K562 (cell line): ENCODE measurements at regions not wholly inside any gene's neighbourhood (a gene's known extent, or its start where the extent isn't known, plus 50 kb on each side); places are given as distances from the start of the nearest gene placed in this dataset.

ENCODE experiments used
- ATF3 ChIP-seq, 2 experiments: fragments of 450-650 bp in 1 of 2; sonication (generic) in 1 of 2; formaldehyde crosslinking in 1 of 2; IDR thresholded peaks in 1 of 2; conservative IDR thresholded peaks in 1 of 2; 2 replicates each; pipeline versions ENCODE4 v1.6.1 to v1.8.1; 2016 to 2023; ENCODE audit warnings: mild to moderate bottlenecking in 2 of 2, moderate library complexity in 2 of 2, inconsistent platforms in 1 of 2, missing genetic modification reagents in 1 of 2
- CREB3L1 ChIP-seq: fragments of 450-650 bp; IDR thresholded peaks from 2 replicates; pipeline ENCODE4 v1.6.1; 2014; ENCODE audit warnings: low read depth, mild to moderate bottlenecking, moderate library complexity, borderline replicate concordance
- CXXC5 ChIP-seq: fragments of 250-450 bp; sonication (Bioruptor Pico); IDR thresholded peaks from 2 replicates; pipeline ENCODE4 v1.8.0; 2022; ENCODE audit warnings: inconsistent platforms, mild to moderate bottlenecking, moderate library complexity
- KLF13 ChIP-seq: fragments of 450-650 bp; IDR thresholded peaks from 2 replicates; pipeline ENCODE4 v1.6.1; 2016; ENCODE audit warnings: missing genetic modification characterization, low read depth, mild to moderate bottlenecking, missing compliant biosample characterization, moderate library complexity, borderline replicate concordance
- MCM7 ChIP-seq, 2 experiments: fragments of 450-650 bp; IDR thresholded peaks; 2 replicates each; pipeline ENCODE4 v1.6.1; 2016 to 2018
- MNT ChIP-seq, 2 experiments: fragments of 450-650 bp; conservative IDR thresholded peaks; 2 replicates each; pipeline ENCODE4 v1.6.1; 2017; ENCODE audit warnings: mild to moderate bottlenecking in 2 of 2, moderate library complexity in 2 of 2
- PATZ1 ChIP-seq: fragments of 250-450 bp; sonication (Bioruptor Pico); IDR thresholded peaks from 2 replicates; pipeline ENCODE4 v1.5.0; 2020; ENCODE audit warnings: mild to moderate bottlenecking, borderline replicate concordance
- PHF8 ChIP-seq: fragments of 200-600 bp; sonication (generic); IDR thresholded peaks from 2 replicates; pipeline ENCODE4 v1.6.1; 2012; ENCODE audit warnings: mixed run types, mild to moderate bottlenecking, inconsistent platforms, low read length, moderate library complexity, borderline replicate concordance
- RFX1 ChIP-seq: fragments of 450-650 bp; IDR thresholded peaks from 2 replicates; pipeline ENCODE4 v1.6.1; 2016; ENCODE audit warnings: mild to moderate bottlenecking, moderate library complexity
- SRSF3 ChIP-seq: fragments of 200-400 bp; formaldehyde crosslinking; IDR thresholded peaks from 2 replicates; pipeline ENCODE4 v1.6.1; 2016; ENCODE audit warnings: mild to moderate bottlenecking, low read length, moderate library complexity; ENCODE audit not compliant: insufficient read depth
- ZNF766 ChIP-seq: fragments of 200-800 bp; sonication (Bioruptor generic); conservative IDR thresholded peaks from 2 replicates; pipeline ENCODE4 v1.6.1; 2016; ENCODE audit warnings: missing genetic modification characterization, missing compliant biosample characterization

- TF ChIP-seq CXXC5, result no peak
- peak; percentile 10; the same call in 1 of the 2 replicates for TF ChIP-seq ATF3 (IDR thresholded peaks at IDR 0.05)
- TF ChIP-seq ATF3 (CRISPR knock-in tag; conservative IDR thresholded peaks at IDR 0.05), result no peak
- TF ChIP-seq CREB3L1, result peak; percentile 66; the same call in 1 of the 2 replicates
- TF ChIP-seq SRSF3, result no peak
- no peak for TF ChIP-seq PATZ1 (CRISPR knock-in tag)
- TF ChIP-seq RFX1, result peak; percentile 22; the same call in 1 of the 2 replicates
- TF ChIP-seq MNT (conservative IDR thresholded peaks at IDR 0.05), result peak in 1 of 2 experiments; percentile 55; a peak in 2 of 4 replicates
- no peak for TF ChIP-seq KLF13 (tag)
- no peak for TF ChIP-seq MCM7 (IDR thresholded peaks at IDR 0.05)
- no peak for TF ChIP-seq ZNF766
- no peak for TF ChIP-seq PHF8
Measured at GRCh38 chr6:151679081-151679480, 128.4 kb upstream of the ESR1 start (continued).
